Neural cell (in vitro differentiated cells): ENCODE measurements at regions not wholly inside any gene's neighbourhood (a gene's known extent, or its start where the extent isn't known, plus 50 kb on each side); places are given as distances from the start of the nearest gene placed in this dataset.

Source experiments
- EP300 ChIP-seq: fragments of 450-650 bp; conservative IDR thresholded peaks from 2 replicates; pipeline ENCODE4 v1.6.1; 2014; ENCODE audit warnings: antibody characterized with exemption, mild to moderate bottlenecking, moderate library complexity; ENCODE audit not compliant: poor library complexity, severe bottlenecking
- EZH2 ChIP-seq: fragments of 200-600, 300-800 bp; shearing (Covaris generic), sonication (generic); IDR thresholded peaks from 2 replicates; pipeline ENCODE4 v1.6.1; 2014; ENCODE audit warnings: antibody characterized with exemption, low read length, borderline replicate concordance, mild to moderate bottlenecking; ENCODE audit not compliant: insufficient read depth, poor library complexity, severe bottlenecking
- MXI1 ChIP-seq: fragments of 450-650 bp; conservative IDR thresholded peaks from 2 replicates; pipeline ENCODE4 v1.6.1; 2014; ENCODE audit warnings: antibody characterized with exemption, mild to moderate bottlenecking; ENCODE audit not compliant: poor library complexity, severe bottlenecking
- POLR2AphosphoS5 ChIP-seq: IDR thresholded peaks from 2 replicates; pipeline ENCODE4 v1.6.1; 2012
- TAF1 ChIP-seq: IDR thresholded peaks from 2 replicates; pipeline ENCODE4 v1.6.1; 2012; ENCODE audit warnings: low read depth
- TF ChIP-seq, protein P1 (sequence below): fragments of 450-650 bp; IDR thresholded peaks from 2 replicates; pipeline ENCODE4 v1.5.1; 2014; ENCODE audit warnings: antibody characterized with exemption, mild to moderate bottlenecking, moderate library complexity; ENCODE audit not compliant: poor library complexity, severe bottlenecking

DNA sequence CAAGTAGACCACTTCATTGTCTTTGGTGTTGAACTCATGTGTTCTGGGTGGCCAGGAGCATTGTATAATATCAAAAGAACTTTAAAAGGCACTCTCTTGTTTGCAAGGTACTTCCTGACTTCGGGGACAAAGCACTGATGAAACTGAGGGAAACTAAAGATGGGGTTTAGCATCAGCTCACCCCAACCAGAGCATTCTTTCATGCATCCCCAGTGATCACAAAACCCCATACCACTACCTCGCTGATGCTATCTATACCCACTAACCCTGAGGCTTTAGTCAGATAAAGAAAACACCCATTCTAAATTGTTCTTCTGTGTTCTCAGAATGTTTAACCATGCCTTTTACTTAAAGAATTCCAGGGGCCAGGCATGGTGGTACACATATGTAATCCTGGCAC lies 94.5 kb upstream of the DOCK9 start:
- TF ChIP-seq, protein P1, sequence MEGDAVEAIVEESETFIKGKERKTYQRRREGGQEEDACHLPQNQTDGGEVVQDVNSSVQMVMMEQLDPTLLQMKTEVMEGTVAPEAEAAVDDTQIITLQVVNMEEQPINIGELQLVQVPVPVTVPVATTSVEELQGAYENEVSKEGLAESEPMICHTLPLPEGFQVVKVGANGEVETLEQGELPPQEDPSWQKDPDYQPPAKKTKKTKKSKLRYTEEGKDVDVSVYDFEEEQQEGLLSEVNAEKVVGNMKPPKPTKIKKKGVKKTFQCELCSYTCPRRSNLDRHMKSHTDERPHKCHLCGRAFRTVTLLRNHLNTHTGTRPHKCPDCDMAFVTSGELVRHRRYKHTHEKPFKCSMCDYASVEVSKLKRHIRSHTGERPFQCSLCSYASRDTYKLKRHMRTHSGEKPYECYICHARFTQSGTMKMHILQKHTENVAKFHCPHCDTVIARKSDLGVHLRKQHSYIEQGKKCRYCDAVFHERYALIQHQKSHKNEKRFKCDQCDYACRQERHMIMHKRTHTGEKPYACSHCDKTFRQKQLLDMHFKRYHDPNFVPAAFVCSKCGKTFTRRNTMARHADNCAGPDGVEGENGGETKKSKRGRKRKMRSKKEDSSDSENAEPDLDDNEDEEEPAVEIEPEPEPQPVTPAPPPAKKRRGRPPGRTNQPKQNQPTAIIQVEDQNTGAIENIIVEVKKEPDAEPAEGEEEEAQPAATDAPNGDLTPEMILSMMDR, result no peak
- no peak for TF ChIP-seq TAF1
- TF ChIP-seq MXI1, result no peak
- no peak for TF ChIP-seq EZH2
- TF ChIP-seq EP300, result no peak
- no peak for TF ChIP-seq POLR2AphosphoS5
